Medulla oblongata (tissue), 1 donor: ENCODE measurements at regions not wholly inside any gene's neighbourhood (a gene's known extent, or its start where the extent isn't known, plus 50 kb on each side); places are given as distances from the start of the nearest gene placed in this dataset.

Experiments
- DNase-seq: peaks from one replicate; pipeline ENCODE4 v3.0.0-alpha.2; 2015; ENCODE audit errors: extremely low spot score

DNA sequence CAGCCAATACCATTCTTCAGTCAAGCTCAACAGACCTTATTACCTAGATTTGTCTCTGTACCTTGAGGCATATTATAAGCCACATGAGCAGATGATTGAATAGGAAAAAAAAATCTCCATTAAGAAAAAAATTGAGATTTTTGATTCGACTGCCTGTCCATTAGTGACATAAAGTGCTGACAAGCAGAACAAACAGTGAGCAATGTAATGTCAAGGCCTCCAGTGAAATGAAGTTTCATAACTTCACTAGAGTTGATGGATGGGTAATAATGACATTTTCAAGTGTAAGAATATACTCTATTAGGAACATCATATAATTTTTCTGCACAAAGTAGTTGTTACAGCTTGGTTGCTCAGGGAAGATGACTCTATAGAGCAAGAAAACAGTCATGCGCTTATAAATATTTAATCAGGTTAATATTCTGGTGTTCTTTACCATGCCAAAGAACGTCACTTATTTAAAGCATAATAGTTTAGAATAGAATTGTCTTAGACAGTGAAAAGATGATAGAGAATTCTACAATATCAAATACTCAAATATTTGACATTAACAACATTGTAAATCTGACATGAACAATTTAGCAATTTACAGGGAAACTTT, 783.7 kb downstream of the EPHA7 start:
- no peak for DNase-seq

DNA sequence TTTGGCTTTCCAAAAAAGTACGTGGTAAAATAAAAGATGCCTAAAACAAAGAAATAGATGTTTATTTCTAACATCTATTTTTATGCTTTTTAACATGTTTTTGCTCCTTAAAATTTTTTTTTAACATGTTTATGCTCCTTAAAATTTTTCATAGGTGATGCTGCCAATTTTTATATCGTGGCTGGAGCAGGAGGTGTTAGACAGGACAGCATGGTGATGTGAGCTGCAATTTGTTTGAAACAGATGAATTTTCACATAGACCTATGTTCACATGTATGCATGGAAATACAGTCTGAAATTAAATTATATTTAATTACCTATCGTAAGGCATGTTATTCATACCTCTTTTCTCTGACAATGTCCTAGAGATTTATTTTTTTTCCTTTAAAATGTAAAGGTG, 784.8 kb downstream of the EPHA7 start:
- DNase-seq: no peak

DNA sequence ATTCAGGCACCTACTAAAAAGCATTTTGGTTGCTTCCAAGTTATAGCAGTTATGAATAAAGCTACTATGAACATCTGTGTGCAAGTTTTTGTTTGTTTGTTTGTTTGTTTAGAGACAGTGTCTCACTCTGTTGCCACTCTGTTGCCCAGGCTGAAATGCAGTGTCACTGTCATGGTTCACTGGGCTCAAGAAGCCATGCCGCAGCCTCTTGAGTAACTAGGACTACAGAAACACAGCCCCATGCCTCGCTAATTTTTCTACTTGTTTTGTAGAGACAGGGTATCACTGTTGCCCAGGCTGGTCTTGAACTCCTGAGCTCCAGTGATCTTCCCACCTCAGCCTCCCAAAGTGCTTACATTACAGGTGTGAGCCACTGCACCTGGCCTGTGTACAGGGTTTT, 795.9 kb downstream of the EPHA7 start:
- no peak for DNase-seq

DNA sequence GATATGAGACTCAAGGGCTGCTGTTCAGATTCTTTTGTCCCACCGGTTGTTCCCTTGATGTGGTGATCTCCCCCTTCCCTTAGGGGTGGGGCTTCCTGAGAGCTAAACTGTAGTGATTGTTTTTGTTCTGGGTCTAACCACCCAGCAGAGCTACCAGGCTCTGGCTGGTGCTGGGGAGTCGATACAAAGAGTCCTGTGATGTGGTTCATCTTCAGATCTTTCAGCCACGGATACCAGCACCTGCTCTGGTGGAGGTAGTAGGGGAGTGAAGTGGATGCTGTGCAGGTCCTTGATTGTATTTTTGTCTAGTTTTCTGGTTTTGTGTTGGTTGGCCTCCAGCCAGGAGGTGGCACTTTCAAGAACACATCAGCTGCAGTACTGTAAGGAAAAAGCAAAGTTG, 801.6 kb downstream of the EPHA7 start:
- DNase-seq: no peak

DNA sequence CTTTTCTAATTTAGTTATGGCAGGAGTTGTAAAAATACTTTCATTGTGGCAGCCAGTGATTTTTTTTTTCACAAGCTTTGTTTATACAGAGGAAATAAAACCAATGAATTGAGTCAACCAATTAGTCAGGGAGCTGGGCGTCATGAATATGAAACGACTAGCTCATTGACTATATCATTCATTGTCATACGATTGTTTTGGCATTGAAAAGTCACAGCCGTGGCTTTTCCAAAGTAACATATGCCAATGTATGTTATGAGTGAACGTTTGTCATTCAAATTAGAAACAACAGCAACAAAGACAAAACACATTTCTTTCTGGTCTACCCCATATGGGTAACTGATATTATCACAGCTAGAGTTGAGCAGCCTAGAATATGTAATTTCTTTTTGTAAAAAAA, 810.6 kb downstream of the EPHA7 start:
- DNase-seq: no peak

DNA sequence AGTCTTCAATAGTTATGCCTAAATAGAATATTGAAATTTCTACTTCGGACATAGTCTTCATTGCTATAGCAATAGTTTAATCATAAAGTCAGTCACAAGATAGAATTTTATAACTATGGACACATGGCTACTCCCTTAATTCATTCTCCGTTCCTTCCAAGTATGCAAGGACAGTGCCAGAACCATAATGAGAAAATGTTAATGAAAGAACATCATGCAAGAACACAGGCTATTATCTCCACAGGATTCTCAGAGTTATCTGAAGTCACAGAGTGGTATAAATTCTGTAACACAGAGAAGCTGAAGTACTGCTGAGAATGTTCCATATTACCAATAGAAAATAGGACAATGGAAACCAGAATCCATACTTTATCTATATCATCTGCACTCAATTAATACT, 826.2 kb downstream of the EPHA7 start:
- no peak for DNase-seq

DNA sequence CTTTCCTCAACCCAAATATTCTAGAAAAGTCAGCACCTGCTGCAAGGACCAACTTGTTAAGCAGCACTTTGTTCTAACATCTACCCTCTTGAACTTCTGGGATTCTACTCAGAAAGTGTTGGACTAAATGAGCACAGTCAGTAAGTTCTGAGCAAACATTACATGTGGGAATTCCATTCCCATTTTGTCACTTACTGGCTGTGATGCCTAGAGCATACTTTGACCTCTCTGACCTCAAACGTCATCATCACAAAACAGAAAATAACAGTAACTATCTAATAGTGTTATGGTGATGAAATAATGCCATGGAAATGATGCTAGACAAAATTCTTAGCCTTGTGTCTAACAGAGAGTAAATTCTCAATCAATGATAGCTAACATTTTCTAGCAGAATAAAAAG, 829.4 kb downstream of the EPHA7 start:
- DNase-seq: no peak

DNA sequence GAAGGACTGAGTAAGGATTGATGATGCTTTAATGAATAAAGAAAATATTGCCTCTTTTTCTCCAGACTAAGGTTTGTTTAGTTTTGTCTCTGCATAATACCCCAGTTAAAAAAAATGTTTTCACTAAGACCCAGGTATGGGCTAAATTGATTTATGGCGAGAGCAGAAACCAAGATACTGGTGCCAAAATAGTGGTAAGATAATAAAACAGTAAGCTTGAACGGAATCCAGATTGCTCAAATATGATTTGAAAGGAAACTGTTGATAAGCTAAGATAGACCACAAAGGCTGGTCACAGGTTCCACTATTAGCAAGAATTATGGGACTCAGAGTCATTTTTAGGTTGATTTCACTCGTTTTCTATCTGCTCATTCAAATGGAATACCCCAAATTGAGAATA, 831.2 kb downstream of the EPHA7 start:
- DNase-seq: no peak

DNA sequence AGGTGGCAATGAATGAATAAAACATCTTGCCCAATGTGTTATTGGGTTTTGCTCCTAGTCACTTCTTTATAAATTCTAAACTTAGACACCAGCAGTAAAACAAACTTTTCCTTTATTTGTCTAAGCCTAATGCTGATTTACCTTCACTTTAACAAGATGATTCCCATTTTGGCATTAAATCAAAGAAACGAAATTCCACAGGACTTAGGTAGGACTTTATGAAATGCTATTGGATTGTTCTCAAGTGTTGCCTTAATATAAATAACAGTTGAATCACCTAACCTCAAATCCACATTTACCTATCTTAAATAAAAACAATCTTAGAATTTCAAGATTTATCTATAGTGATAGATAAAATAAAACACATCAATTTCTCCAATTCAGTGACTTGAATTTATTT, 831.8 kb downstream of the EPHA7 start:
- DNase-seq: no peak

DNA sequence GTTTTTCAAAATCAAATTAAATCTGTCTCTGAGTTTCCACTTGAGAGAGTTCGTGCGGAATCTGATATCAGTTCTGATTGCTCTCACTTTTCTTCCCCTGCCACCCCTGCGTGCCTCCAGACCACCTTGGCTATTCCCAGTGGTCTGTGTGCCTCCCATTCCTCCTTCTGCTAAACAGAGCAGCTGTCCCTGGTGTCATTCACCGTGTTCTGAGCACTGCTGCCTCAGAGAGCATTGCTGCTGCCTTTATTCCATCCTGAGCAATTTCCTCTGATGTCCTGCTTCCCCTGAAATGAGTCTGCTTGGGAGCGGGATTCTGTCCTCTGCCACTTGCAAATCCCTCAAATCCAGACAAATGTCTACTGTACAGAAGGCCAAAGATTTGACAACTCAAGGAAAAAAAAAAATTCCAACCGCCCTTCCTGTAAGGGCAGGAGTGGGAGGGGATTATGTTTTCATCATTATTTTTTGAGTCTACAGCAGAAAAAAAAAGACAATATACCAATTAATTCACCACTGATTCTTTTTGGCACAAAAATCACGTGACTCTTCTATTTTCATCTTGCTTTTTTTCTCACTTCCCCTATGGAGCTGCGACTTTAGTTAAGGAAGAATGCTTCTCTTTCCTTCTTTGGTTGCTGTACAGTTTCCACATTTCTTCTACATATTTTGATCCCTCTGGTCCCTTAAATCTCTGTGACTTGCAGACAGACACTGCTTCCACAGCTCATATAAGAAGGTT, 833.0 kb downstream of the EPHA7 start:
- no peak for DNase-seq

DNA sequence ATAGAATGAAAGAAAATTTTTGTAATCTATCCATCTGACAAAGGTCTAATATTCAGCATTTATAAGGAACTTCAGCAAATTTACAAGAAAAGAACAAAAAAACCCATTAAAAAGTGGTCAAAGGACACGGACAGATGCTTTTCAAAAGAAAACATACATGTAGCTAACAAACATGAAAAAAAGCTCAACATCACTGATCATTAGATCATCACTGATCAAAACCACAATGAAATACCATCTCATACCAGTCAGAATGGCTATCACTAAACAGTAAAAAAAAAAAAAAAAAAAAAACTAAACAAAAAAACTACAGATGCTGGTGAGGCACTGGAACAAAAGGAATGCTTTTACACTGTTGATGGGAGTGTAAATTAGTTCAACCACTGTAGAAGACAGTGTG, 837.1 kb downstream of the EPHA7 start:
- DNase-seq: no peak

DNA sequence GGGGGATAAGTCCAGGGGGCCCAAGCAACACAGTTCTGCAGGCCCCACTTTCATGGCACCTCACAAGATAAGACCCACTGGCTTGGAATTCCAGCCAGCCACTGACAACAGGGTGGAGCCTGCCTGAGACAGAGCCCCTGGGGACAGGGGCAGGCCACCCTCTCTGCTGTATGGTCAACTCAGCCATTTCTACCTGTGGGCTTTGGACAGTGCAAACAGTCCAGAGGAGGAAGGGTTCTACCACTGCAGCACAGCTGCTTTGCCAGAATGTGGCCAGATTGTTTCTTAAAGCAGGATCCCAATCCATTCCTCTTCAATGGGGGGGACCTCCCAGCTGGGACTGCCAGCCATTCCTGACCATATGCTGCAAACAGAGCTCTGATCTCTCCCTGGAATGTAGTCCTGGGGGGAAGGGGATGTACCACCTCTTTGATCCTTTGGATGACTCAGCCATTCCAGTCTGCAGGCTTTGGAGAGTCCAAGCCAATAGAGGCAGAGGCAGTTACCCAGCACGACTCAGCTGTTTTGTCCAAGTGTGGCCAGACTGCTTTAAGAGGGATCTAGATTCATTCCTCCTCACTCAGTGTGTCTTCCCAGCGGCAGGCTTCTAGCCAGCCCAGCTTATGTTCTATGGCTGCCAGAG, 842.2 kb downstream of the EPHA7 start:
- DNase-seq: no peak

DNA sequence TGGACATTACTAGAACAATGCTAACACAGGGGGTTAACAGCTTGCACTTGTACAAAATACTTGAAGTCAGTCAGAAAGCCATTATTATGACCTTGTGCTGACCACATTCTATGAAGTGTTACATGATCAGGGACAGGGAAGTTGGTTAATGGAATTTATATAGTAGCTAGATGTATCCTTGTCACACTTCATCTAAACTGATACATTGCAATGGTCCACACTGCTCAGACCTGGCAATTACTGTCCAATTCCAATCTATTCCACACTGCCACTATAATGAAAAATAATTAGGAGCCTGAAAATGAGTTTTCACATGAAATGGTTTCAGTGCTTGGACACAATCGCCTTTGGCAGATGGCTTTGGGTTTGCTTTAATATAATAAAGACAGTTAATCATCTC, 850.8 kb downstream of the EPHA7 start:
- no peak for DNase-seq

DNA sequence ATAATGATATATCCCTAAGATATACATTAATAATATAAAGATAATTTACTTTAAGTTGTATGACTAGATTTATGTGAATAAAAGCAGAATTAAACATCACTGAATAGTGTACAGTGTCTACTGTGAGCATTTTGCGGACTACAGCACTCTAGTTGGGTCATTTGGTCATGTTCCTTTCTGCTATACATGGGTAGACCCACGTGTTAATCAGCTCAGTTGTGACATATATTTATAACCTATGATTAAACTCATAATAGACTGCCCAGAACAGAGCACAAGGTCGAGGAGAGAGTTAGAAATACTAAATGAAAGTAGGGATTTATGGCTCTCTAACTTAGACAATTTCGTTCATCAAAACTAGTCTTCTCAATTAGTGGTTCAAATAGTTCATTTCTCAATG, 852.7 kb downstream of the EPHA7 start:
- DNase-seq: no peak

DNA sequence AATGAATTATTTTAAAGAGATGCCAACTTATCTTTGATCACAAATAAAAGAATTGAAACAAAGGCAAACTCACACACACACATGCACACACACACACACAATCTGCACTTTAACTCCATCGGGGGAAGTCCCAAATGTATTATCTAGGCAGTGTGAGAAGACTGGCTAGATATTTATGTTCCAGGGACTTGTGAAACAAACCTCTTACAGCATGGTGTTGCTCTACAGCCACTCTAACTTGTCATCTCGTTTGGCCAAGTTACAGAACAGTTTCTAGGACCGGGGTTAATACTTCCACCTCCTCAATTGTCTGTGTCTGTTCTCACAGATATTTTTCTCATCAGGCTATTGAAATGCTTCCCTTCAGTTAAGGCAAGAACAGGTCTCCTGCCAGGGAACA, 855.0 kb downstream of the EPHA7 start:
- no peak for DNase-seq

DNA sequence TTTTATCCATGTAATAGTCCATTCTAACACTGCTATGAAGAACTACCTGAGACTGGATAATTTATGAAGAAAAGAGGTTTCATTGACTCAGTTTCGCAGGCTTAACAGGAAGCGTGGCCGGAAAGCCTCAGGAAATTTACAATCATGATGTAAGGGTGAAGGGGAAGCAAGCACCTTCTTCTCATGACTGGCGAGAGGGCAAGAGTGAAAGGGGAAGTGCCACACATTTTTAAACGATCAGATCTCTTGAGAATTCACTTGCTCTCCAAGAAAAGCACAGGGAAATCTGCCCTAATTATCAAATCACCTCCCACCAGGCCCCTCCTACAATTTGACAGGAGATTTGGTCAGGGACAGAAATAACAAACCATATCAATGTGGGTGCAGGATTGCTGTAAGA, 859.7 kb downstream of the EPHA7 start:
- peak; percentile 4 for DNase-seq

DNA sequence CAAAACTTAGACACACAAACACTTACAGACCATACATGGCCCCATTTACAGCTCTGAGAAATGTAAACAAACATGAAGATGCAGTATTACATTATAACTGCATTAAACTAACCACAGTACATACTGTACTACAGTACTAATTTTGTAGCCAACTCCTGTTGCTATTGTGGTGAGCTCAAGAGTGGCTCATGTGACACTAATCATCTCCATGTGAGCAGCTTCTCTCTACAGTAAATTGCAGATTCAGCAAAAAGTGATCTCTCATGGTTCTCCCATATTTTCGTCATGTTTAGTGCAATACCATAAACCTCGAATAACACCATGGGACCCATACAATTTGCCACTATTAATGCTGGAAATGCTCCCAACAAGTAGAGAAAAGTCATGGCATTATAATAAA, 860.4 kb downstream of the EPHA7 start:
- no peak for DNase-seq

DNA sequence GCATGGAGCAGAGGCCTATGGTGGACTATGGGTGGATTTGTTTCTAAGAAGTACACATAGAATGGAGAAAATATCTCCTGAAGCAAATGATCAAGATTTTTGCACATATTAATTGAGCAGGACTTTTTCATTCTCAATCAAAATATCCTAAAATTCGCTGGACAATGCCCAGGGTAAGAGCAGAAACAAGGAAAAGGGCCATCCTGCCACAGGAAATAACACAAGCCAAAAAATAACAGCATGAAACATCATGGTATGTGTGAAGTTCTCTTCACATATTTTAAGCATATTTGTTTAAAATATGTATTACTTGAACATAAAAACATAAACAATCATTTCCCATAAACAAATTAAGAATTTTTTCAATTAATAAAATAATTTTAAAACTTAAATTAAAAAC, 868.9 kb downstream of the EPHA7 start:
- no peak for DNase-seq

DNA sequence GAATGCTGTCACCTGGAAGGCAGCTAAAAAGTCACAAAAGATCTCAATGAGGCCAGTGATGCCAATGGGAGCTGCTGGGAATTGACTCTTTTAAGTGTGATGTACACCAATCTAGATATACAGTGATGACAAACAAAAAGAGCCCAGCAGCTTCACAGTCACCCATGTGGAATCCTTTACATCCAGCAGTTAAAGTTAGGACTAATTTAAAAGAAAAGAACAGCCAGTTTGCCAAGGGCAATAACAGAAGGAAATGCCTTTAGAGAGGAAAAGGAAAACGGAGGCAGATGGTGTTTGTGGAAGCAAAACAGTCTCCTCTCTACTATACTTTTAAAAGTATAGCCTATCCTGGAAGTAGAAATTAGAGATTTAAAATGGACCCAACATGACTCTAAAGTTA, 873.5 kb downstream of the EPHA7 start:
- DNase-seq: no peak

DNA sequence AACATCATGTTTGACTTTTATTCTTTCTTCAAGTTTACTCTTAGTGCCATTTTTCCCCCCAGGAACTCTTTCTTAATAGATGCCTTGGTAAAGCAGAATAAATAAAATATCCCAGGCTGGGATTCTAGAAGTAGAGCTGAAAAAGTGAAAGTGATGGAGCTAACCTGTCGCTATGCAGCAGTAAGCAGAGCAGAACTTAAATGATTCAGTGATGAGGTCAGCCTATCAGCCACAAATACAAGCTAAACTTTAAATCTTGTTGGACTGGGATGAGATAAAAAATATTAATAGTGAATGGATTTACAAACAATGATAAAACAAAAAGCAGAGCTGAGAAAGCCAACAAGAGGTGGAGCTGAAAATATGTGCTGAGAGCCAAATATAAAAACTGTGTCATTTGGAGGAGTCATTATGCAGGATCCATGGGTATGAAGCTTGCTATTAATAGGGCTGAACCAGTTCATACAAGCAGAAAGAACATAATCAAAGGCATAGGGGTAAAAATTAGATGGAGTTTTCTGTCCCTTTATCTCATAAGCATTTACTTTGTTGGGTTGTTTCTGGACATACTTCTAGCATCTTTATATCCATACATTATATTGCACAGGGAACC, 877.8 kb downstream of the EPHA7 start:
- DNase-seq: no peak

DNA sequence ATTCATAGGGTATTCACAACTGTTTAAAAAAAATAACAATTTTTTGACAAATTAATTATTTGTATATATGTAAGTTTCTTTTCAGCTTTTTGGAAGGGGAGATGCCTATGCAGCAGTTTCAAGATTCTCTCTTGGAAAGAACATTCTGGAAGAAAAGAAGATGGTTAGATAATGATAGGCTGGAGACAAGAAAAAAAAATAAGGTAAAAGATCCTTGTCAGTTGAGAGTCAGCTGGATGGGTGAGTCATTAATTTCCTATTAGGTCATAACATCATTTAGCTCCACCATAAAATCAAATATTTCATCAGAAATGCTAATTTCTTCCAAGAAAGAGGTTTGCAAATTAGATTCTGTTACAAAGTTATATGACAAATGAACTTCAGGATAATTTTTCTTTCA, 880.4 kb downstream of the EPHA7 start:
- no peak for DNase-seq

DNA sequence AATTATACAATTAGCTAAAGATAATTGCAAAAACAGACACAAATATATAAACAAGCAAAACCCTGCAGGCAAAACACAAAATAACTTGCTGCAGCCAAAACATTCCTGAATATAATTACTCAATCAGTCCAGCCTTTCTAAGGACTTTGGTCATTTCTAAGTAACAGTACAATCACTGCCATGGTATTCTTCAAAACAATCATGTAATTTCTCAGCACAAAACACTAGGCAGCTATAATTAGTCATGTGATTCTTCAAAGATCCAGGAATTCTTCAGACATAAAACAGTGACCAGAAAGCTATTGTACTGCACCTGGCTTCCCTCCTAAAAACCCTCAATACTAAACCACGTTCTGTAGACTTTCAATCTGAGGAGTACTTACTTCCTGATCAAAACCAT, 881.1 kb downstream of the EPHA7 start:
- no peak for DNase-seq

DNA sequence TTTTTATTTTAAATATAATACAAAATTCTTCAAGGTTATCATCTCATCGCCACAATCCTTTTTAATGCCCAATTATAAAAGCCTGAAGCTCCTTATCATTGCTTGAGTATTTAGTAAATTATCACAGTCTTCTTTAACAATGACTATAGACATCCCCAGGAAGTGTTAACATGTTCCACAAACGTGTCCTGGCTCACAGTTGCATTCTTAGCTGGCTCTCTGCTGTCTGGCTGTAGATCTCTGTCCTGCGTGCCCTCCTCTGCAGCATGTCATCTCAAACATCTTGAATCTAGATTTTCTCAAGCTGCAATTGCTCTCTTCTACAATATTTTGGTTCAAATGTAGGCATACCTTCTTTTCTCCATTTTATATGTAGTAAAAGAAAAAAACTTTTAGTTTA, 885.2 kb downstream of the EPHA7 start:
- DNase-seq: no peak
